ENCODE measurements at regions not wholly inside any gene's neighbourhood (a gene's known extent, or its start where the extent isn't known, plus 50 kb on each side); places are given as distances from the start of the nearest gene placed in this dataset.

DNA sequence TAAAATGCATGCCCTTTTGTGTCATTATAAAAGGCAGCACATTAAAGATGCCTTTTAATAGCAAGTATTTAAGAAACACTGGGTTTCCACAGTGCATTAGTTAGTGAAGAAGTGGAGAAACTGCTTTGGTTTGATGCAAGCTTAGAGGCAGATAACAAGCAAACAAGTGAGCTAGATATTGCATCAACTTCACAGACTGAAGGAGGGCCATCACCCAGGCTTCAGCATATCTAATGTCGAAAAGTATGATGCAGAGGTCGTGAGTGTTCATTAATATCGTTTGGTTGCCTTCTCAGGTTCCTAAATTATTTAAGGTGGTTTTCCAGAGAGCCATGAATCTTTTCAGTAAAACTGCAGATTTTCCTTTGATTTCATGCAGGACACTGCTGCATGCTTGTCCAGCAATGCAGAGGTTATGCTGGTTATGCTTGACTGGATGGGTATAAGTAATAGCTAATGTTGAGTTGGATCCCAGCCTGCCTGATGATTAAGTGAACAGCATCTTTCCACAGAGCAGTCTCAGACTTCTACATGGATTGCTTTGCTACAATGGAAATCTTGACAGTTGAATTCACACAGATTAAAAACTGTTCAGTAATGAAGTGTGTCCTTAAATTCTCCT, 69.7 kb upstream of the IPO9 start:
- H3K36me3 Mint-ChIP-seq (ENCODE audit: low read depth), result no peaks in the 10 kb centered on the region
- intact Hi-C loops (cut with micrococcal nuclease), result no loop called here
- no peak overlapping the region for H3K27ac Mint-ChIP-seq

DNA sequence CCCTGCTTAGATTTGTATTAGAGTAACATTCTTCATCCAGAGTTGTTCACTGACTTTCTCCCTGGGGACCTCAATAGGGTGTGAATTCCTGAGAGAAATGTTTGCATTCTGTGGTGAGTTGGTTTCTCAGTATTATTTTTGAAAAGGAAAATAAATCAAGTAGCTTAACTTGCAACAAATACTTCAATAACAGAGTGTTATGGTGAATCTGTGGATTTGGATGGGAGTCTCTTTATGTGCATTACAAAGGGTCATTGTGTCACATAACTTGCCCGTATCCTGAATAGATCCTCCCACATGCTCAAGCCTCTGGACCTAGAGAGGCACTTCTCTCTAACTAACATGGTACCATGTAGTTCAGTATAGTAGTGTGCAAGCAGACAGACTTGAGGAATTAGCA, 68.4 kb upstream of the IPO9 start:
- H3K27me3 Mint-ChIP-seq (ENCODE audit: low read depth), result peaks cover 5% of the 10 kb centered on the region
- intact Hi-C loops (cut with micrococcal nuclease), result no loop called here
- H3K36me3 Mint-ChIP-seq (ENCODE audit: low read depth), result no peaks in the 10 kb centered on the region
- H3K4me3 Mint-ChIP-seq, result no peak overlapping the region
- H3K27ac Mint-ChIP-seq, result no peak overlapping the region
- peaks cover 11% of the 10 kb centered on the region for H3K4me1 Mint-ChIP-seq (ENCODE audit: low read depth)
- no peak for DNase-seq
- no peaks in the 10 kb centered on the region for H3K9me3 Mint-ChIP-seq
- CTCF ChIA-PET, result interaction anchor here (1.9 kb wide), 1 partner anchor 34 kb away, joined by 5 read pairs; no protein-coding TSS in a partner anchor

More for the DNA sequence above, 69.7 kb upstream of the IPO9 start:
- peaks cover 11% of the 10 kb centered on the region for H3K4me1 Mint-ChIP-seq (ENCODE audit: low read depth)
- DNase-seq, result no peak
- no peak overlapping the region for H3K4me3 Mint-ChIP-seq
- CTCF ChIA-PET, result interaction anchor here (1.4 kb wide), 2 partner anchors 15 to 27 kb away, joined by 3 to 4 read pairs; no protein-coding TSS in a partner anchor
- H3K9me3 Mint-ChIP-seq, result no peaks in the 10 kb centered on the region
- H3K27me3 Mint-ChIP-seq (ENCODE audit: low read depth), result peaks cover 5% of the 10 kb centered on the region

DNA sequence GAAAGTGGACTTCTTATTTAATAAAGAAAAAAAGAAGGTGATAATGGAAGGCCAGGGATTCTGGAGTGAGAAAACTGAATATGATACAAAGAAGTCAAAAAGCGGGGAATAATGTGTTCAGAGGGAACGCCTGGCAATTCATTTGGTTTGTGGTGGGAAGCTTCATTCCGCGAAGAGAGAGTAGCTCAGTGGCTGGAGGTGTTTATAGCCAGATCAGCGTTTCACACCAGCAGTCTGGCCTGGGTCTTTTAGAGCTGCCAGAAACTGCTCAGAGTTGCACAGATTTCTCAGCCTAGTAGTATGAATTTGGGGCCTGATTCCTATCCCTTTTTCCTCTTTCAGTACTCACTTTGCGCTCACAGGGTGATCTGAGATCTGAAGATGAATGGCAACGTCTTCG, 67.8 kb upstream of the IPO9 start:
- CTCF ChIA-PET, result interaction anchor here (1.9 kb wide), 1 partner anchor 33 kb away, joined by 5 read pairs; no protein-coding TSS in a partner anchor
- no peak for DNase-seq
- intact Hi-C loops (cut with micrococcal nuclease), result no loop called here
- no peak overlapping the region for H3K27ac Mint-ChIP-seq
- H3K36me3 Mint-ChIP-seq (ENCODE audit: low read depth), result no peaks in the 10 kb centered on the region
- no peaks in the 10 kb centered on the region for H3K9me3 Mint-ChIP-seq
- peaks cover 5% of the 10 kb centered on the region for H3K27me3 Mint-ChIP-seq (ENCODE audit: low read depth)
- H3K4me1 Mint-ChIP-seq (ENCODE audit: low read depth), result peaks cover 11% of the 10 kb centered on the region
- H3K4me3 Mint-ChIP-seq, result no peak overlapping the region

DNA sequence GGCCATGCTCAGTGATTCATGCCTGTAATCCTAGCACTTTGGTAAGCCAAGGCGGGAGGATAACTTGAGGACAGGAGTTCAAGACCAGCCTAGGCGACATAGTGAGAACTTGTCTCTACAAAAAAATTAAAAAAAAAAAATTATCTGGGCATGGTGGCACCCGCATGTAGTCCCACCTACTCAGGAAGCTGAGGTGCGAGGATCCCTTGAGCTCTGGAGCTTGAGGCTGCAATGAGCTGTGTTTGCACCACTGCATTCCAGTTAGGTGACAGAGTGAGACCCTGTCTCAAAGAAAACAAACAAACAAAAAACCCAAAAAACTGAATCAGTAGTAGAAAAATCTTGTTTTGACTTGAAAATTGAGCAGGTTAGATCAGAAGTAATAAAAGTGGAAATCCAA, 67.1 kb upstream of the IPO9 start:
- H3K27ac Mint-ChIP-seq, result no peak overlapping the region

DNA sequence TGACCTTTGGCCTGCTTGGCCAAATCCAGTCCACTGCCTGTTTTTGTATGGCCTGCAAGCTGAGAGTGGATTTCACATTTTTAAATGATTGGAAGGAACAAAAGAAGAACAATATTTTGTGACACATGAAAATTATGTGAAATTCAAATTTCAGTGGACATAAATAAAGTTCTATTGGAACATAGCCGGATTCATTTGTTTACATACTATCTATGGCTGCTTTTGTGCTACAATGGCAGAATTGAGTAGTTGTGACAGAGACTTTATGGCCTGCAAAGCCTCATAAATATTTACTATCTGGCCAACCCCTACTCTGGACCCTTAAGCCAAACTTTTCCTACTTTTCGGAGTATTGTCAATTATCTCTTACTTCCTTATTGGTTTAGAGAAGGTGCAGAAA, 66.6 kb upstream of the IPO9 start:
- Mint-ChIP-seq H3K4me3 (no peak overlapping the region), H3K27ac (no peak overlapping the region), H3K4me1 (ENCODE audit: low read depth) (peaks cover under 1% of the 10 kb centered on the region), H3K9me3 (no peaks in the 10 kb centered on the region), H3K27me3 (ENCODE audit: low read depth) (no peaks in the 10 kb centered on the region), H3K36me3 (ENCODE audit: low read depth) (no peaks in the 10 kb centered on the region)
- intact Hi-C loops (cut with micrococcal nuclease), result no loop called here
- no peak for DNase-seq
- CTCF ChIA-PET, result interaction anchor here (0.7 to 1.9 kb wide), 3 partner anchors 32 to 260 kb away, joined by 3 to 5 read pairs (median 4); no protein-coding TSS in a partner anchor

More for the DNA sequence above, 67.1 kb upstream of the IPO9 start:
- Mint-ChIP-seq H3K4me3 (no peak overlapping the region), H3K9me3 (no peaks in the 10 kb centered on the region), H3K36me3 (ENCODE audit: low read depth) (no peaks in the 10 kb centered on the region), H3K4me1 (ENCODE audit: low read depth) (peaks cover 6% of the 10 kb centered on the region), H3K27me3 (ENCODE audit: low read depth) (peaks cover 1% of the 10 kb centered on the region)
- CTCF ChIA-PET, result interaction anchor here (0.7 to 1.9 kb wide), 2 partner anchors 33 to 130 kb away, joined by 4 to 5 read pairs; no protein-coding TSS in a partner anchor
- intact Hi-C loops (cut with micrococcal nuclease), result no loop called here
- no peak for DNase-seq

DNA sequence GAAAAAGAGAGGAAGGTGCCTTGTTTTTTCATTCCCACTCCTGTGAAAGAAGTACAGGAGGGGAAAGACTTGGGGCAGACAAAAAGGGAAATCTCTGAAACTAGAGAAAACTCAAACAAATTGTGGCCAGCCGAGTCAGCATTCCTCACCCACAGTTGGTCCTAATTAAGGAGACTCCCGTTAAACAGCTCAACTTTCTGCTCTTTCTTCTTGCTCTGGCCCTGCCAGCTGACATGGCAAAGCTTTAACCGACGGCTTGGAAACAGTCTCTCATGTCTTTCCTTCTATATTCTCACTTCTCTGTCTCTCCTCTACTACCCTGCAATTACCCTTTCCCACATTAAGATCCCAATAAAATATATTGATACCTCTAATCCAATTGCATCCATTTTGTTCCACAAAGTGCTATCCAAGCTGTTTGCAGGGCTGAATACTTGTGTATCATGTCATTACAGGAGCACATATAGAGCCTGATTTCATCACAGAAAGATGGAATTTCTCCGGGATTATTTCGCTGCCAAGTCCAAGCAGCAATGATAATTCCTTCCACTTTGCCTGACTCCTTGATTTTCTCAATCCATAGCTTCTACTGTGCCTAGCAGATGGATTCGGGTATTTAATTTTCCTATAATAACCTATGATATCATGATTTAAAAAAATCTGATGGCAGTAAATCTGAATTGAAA, 65.4 kb upstream of the IPO9 start:
- CTCF ChIA-PET, result interaction anchor here (1.4 to 1.6 kb wide), 2 partner anchors 30 to 54 kb away, joined by 4 to 5 read pairs; no protein-coding TSS in a partner anchor
- no peak for DNase-seq
- Mint-ChIP-seq H3K27me3 (ENCODE audit: low read depth) (no peaks in the 10 kb centered on the region), H3K9me3 (no peaks in the 10 kb centered on the region), H3K27ac (no peak overlapping the region), H3K36me3 (ENCODE audit: low read depth) (no peaks in the 10 kb centered on the region), H3K4me1 (ENCODE audit: low read depth) (no peaks in the 10 kb centered on the region), H3K4me3 (no peak overlapping the region)
- intact Hi-C loops (cut with micrococcal nuclease), result no loop called here

DNA sequence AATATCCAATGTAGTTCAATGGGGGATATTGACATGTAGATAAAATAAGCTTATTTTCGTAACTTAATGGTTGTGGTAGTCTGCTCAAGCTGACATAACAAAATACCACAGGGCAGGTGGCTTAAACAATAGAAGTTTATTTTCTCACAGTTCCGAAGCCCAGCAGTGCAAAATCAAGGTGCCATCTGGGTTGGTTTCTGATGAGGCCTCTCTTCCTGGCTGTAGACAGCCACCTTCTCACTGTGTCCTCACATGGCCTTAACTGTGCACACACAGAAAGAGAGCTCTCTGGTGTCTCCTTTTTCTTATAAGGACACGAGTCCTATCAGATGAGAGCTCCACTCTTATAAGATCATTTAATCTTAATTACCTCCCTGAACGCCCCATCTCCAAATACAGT, 64.8 kb upstream of the IPO9 start:
- H3K27ac Mint-ChIP-seq, result no peak overlapping the region
- H3K4me1 Mint-ChIP-seq (ENCODE audit: low read depth), result no peaks in the 10 kb centered on the region
- no peaks in the 10 kb centered on the region for H3K9me3 Mint-ChIP-seq
- H3K4me3 Mint-ChIP-seq, result no peak overlapping the region
- DNase-seq, result no peak
- intact Hi-C loops (cut with micrococcal nuclease), result no loop called here
- H3K27me3 Mint-ChIP-seq (ENCODE audit: low read depth), result no peaks in the 10 kb centered on the region
- CTCF ChIA-PET, result interaction anchor here (1.4 to 1.6 kb wide), 2 partner anchors 29 to 55 kb away, joined by 4 to 5 read pairs; no protein-coding TSS in a partner anchor
- H3K36me3 Mint-ChIP-seq (ENCODE audit: low read depth), result no peaks in the 10 kb centered on the region

DNA sequence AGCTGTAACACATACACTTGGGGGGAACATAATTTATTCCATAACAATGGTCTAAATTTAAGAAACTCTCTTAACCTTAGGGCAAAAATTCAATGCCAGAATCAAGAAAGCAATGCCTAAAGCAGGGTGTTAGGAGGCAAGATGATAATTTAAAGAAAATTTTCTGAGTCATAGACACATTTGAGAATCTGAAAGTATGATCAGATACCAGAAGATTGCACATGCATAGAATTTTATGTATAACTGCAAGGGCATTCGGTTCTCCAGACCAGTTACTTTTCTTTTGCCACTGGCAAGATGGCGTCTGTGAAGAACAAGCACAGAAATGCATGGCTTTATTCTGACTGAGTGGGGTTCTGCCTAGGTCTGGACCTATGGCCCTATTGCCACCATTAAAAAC, 64.4 kb upstream of the IPO9 start:
- intact Hi-C loops (cut with micrococcal nuclease), result no loop called here
- H3K4me1 Mint-ChIP-seq (ENCODE audit: low read depth), result no peaks in the 10 kb centered on the region
- no peaks in the 10 kb centered on the region for H3K36me3 Mint-ChIP-seq (ENCODE audit: low read depth)
- no peak overlapping the region for H3K4me3 Mint-ChIP-seq
- CTCF ChIA-PET, result interaction anchor here (1.4 to 1.6 kb wide), 2 partner anchors 29 to 55 kb away, joined by 4 to 5 read pairs; no protein-coding TSS in a partner anchor
- H3K27ac Mint-ChIP-seq, result no peak overlapping the region
- DNase-seq, result no peak
- H3K9me3 Mint-ChIP-seq, result no peaks in the 10 kb centered on the region
- no peaks in the 10 kb centered on the region for H3K27me3 Mint-ChIP-seq (ENCODE audit: low read depth)

DNA sequence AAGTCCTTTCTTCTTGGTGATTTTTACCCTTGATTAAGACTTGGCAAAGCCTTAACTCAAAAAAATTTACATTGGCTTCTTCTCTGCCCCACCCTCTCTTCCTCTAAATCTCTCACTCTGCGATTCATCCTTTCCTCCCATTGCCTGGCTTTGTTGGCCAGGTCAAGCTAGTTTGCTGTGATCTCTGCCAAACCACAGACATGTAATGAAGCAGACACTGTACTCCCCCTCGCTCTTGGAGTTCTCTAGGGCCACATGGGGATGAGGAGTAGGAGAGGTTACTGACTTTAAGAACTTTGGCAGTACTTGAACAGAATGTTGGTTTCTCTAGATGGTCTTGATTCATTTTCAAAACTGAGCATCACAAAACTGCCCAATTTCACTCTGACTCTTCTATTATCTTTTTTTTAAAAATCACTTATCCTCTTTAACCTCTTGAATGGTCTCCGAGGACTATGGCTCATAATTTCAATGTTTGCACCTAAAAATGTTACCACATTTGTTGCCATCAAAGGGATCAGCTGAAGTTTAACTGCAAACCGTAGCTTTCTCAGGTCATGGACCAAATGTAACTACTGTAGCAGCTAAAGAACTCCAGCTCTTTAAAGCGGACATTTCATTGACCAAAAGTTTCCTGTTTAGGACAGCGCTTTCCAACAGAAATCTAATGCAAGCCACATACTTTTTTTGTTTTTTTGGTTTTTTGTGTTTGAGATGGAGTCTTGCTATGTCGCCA, 62.7 kb upstream of the IPO9 start:
- H3K27ac Mint-ChIP-seq, result no peak overlapping the region
- H3K4me1 Mint-ChIP-seq (ENCODE audit: low read depth), result no peaks in the 10 kb centered on the region
- H3K27me3 Mint-ChIP-seq (ENCODE audit: low read depth), result no peaks in the 10 kb centered on the region
- H3K9me3 Mint-ChIP-seq, result peaks cover 1% of the 10 kb centered on the region
- CTCF ChIA-PET, result interaction anchor here (1.0 kb wide), 1 partner anchor 19 kb away, joined by 4 read pairs; no protein-coding TSS in a partner anchor
- intact Hi-C loops (cut with micrococcal nuclease), result no loop called here
- no peak for DNase-seq
- H3K4me3 Mint-ChIP-seq, result no peak overlapping the region
- H3K36me3 Mint-ChIP-seq (ENCODE audit: low read depth), result no peaks in the 10 kb centered on the region

DNA sequence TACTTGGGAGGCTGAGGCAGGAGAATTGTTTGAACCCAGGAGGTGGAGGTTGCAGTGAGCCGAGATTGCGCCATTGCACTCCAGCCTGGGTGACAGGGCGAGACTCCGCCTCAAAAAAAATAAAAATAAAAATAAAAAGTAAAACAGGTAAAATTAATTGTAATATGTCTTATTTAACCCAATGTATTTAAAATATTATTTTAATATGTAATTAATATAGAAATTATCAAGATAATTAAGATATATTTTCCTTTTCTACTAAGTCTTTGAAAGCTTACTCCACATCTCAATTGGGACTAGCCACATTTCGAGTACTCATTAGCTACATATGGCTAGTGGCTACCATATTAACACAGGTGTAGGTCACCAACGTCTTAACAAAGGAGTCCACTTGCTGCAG, 61.6 kb upstream of the IPO9 start:
- no peak overlapping the region for H3K27ac Mint-ChIP-seq
- CTCF ChIA-PET, result no interaction called here
- intact Hi-C loops (cut with micrococcal nuclease), result no loop called here

DNA sequence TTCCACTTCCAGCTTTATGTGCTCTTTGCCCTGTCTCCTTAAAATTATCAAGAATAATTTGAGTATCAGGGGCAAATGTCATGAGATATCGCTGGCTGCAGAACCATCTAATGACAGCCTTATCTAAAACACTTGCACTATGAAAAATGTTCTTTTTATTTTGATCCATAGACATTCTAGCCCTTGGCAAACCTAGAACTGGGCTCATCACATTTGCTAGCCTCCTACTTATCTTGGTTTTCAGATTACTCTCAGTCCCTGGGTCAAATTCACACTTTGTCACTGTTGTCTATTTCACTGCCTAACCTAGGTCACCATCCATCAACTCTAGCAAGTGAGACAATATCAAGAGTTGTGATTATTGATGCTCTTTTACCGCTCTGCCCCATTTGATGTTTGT, 59.9 kb upstream of the IPO9 start:
- Mint-ChIP-seq H3K36me3 (ENCODE audit: low read depth) (peaks cover 3% of the 10 kb centered on the region), H3K4me3 (no peak overlapping the region), H3K9me3 (peaks cover 7% of the 10 kb centered on the region), H3K27me3 (ENCODE audit: low read depth) (no peaks in the 10 kb centered on the region), H3K27ac (no peak overlapping the region), H3K4me1 (ENCODE audit: low read depth) (no peaks in the 10 kb centered on the region)
- no peak for DNase-seq
- intact Hi-C loops (cut with micrococcal nuclease), result no loop called here
- CTCF ChIA-PET, result interaction anchor here (0.9 kb wide), 1 partner anchor 12 kb away, joined by 4 read pairs; no protein-coding TSS in a partner anchor

More for the DNA sequence above, 61.6 kb upstream of the IPO9 start:
- no peak for DNase-seq
- Mint-ChIP-seq H3K9me3 (peaks cover 7% of the 10 kb centered on the region), H3K4me3 (no peak overlapping the region), H3K4me1 (ENCODE audit: low read depth) (no peaks in the 10 kb centered on the region), H3K36me3 (ENCODE audit: low read depth) (peaks cover 3% of the 10 kb centered on the region), H3K27me3 (ENCODE audit: low read depth) (no peaks in the 10 kb centered on the region)

DNA sequence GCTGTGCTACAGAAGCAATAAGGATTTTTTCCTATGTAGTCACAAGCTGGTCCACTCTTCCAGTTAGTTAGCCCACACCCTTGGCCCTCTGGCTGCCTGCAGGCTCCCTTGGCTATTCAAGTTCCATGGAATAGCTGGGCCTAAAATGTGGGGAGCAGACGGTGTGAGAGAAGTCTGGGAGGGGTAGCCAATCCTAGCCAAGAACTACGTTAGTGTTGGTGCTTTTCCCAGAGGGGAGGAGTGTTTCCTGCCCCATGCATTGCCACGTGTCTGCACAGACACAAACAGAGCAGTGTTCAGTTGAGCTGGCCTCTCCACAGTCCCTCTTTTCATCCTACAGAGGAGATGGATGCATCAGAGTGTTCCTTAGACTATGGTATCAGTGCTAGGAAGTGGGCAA, 59.0 kb upstream of the IPO9 start:
- Mint-ChIP-seq H3K27me3 (ENCODE audit: low read depth) (no peaks in the 10 kb centered on the region), H3K36me3 (ENCODE audit: low read depth) (peaks cover 3% of the 10 kb centered on the region)
- CTCF ChIA-PET, result interaction anchor here (0.6 to 0.9 kb wide), 3 partner anchors 13 to 296 kb away, joined by 3 to 4 read pairs (median 3); no protein-coding TSS in a partner anchor

More for the DNA sequence above, 59.0 kb upstream of the IPO9 start:
- Mint-ChIP-seq H3K9me3 (peaks cover 7% of the 10 kb centered on the region), H3K27ac (no peak overlapping the region), H3K4me1 (ENCODE audit: low read depth) (no peaks in the 10 kb centered on the region), H3K4me3 (no peak overlapping the region)
- intact Hi-C loops (cut with micrococcal nuclease), result no loop called here
- no peak for DNase-seq
